Right cardiac atrium (tissue), 5 donors: ENCODE measurements at regions not wholly inside any gene's neighbourhood (a gene's known extent, or its start where the extent isn't known, plus 50 kb on each side); places are given as distances from the start of the nearest gene placed in this dataset.

Experiments used
- ATAC-seq, 2 donors: fragments of 200-7000 bp; cut with Tn5 transposase; one replicate each; pipeline versions ENCODE4 v1.8.0 to v1.9.1; 2020; ENCODE audit warnings: moderate library complexity in 2 of 2, mild to moderate bottlenecking in 1 of 2
- DNase-seq, 3 donors: peaks; one replicate each; pipeline ENCODE4 v3.0.0-alpha.2; 2020
- H3K27ac ChIP-seq: one replicate; pipeline ENCODE4 v1.5.1; 2013; ENCODE audit warnings: mild to moderate bottlenecking, low read length, control low read depth, moderate library complexity
- H3K27me3 ChIP-seq: one replicate; pipeline ENCODE4 v1.6.1; 2013; ENCODE audit not compliant: control insufficient read depth, insufficient read depth
- H3K4me1 ChIP-seq: one replicate; pipeline ENCODE4 v1.6.1; 2013; ENCODE audit warnings: low read length; ENCODE audit not compliant: control insufficient read depth, insufficient read depth
- H3K4me3 ChIP-seq: one replicate; pipeline ENCODE4 v1.5.1; 2013; ENCODE audit warnings: low read length, control low read depth
- H3K9me3 ChIP-seq: one replicate; pipeline ENCODE4 v1.6.1; 2013; ENCODE audit warnings: low read length; ENCODE audit not compliant: control insufficient read depth
- WGBS: extraction: QIAGEN DNeasy Blood & Tissue Kit; methylation state at CpG from one replicate; pipeline ENCODE4 v1.1.7; 2013; 5-methylcytosine and 5-hydroxymethylcytosine counted together
- intact Hi-C, 4 donors: fragments of 100-400 bp; cut with DNase I; formaldehyde crosslinking; loops; one replicate each; pipeline versions ENCODE4 v1.11.0 to v1.14.0; 2022 to 2023
- donor health status: healthy with polysubstance abuse.
- donor health status: DM: no; HTN: yes; CAD: no.
- donor health status: DM: no; HTN: no; CAD: no.
- donor health status: DM: no; HTN: yes; CAD: no; lungs with severe emphysema.
- donor health status: DM: yes; HTN: yes; CAD: no.

- intact Hi-C loops: no loop called here
- DNase-seq: no peak
- H3K9me3 ChIP-seq: no peaks in the 10 kb centered on the region
- H3K4me1 ChIP-seq: no peaks in the 10 kb centered on the region
- H3K27me3 ChIP-seq: no peaks in the 10 kb centered on the region
- H3K4me3 ChIP-seq: no peak overlapping the region
- WGBS: 92% methylated on average over 1 of the region's 1 CpG
- no peak overlapping the region for H3K27ac ChIP-seq
- no peak for ATAC-seq
These were observed 406.2 kb upstream of the CNTN4 start for GRCh38 chr3:1692428-1692827.

DNA sequence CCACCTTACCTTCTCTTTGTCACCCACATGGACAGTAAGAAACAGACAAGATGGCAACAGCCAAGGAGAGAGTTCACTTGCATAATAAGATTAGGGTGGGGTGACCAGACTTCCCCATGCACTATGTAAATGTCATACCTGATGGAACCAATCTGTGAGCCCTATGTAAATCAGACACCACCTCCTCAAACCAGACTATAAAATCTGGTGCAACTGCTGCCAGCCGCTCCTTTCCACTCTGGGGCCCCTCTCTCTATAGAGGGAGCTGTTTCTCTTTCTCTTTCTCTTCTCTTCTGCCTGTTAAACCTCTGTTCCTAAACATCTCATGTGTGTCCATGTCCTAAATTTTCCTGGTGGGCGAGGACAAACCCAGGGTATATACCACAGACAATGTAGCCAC is 405.5 kb upstream of the CNTN4 start:
- intact Hi-C loops: no loop called here
- Histone ChIP-seq H3K9me3 (no peaks in the 10 kb centered on the region), H3K4me3 (no peak overlapping the region), H3K27ac (no peak overlapping the region), H3K27me3 (no peaks in the 10 kb centered on the region), H3K4me1 (no peaks in the 10 kb centered on the region)
- 83% methylated on average over 2 of the region's 2 CpGs for WGBS
- ATAC-seq: no peak
- no peak for DNase-seq

GRCh38 chr3:1696669-1697275 is 401.9 kb upstream of the CNTN4 start:
- Histone ChIP-seq H3K27ac (no peak overlapping the region), H3K9me3 (no peaks in the 10 kb centered on the region), H3K27me3 (no peaks in the 10 kb centered on the region), H3K4me1 (no peaks in the 10 kb centered on the region), H3K4me3 (no peak overlapping the region)
- ATAC-seq (no peak), DNase-seq (no peak)
- WGBS: 46% methylated on average over 5 of the region's 5 CpGs
- intact Hi-C loops: no loop called here

GRCh38 chr3:1699361-1699920 is 399.2 kb upstream of the CNTN4 start:
- H3K4me3 ChIP-seq: no peak overlapping the region
- intact Hi-C loops: no loop called here
- peak in 1 of 2 donors; percentile 45 for ATAC-seq
- WGBS: 90% methylated on average over 17 of the region's 17 CpGs
- H3K9me3 ChIP-seq: no peaks in the 10 kb centered on the region
- H3K27me3 ChIP-seq: no peaks in the 10 kb centered on the region
- H3K4me1 ChIP-seq: no peaks in the 10 kb centered on the region
- no peak overlapping the region for H3K27ac ChIP-seq
- DNase-seq: no peak

DNA sequence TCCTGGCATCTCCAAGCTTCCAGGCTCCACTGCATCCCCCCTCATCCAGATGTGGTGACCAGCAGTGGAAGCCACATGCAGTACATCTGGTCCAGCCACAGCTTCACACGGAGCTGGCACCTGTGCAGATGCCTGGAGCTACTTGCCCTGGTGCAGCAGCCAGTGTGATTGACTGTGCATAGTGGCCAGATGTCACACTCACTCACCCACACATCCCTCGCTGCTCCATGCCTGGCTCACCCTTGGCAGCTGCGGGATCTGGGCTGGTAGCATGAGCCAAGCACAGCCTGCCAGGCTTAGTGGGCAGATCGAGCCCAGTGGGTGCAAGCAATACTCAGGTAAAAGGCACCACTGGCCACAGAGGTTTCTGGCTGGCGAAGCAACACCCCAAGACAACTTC is 398.0 kb upstream of the CNTN4 start:
- Histone ChIP-seq H3K4me3 (no peak overlapping the region), H3K27me3 (no peaks in the 10 kb centered on the region), H3K27ac (no peak overlapping the region), H3K4me1 (no peaks in the 10 kb centered on the region), H3K9me3 (no peaks in the 10 kb centered on the region)
- 81% methylated on average over 5 of the region's 5 CpGs for WGBS
- DNase-seq (no peak), ATAC-seq (no peak)
- intact Hi-C loops: no loop called here

GRCh38 chr3:1703169-1703568 is 395.5 kb upstream of the CNTN4 start:
- intact Hi-C loops: no loop called here
- Histone ChIP-seq H3K27me3 (no peaks in the 10 kb centered on the region), H3K9me3 (no peaks in the 10 kb centered on the region), H3K4me3 (no peak overlapping the region), H3K4me1 (no peaks in the 10 kb centered on the region), H3K27ac (no peak overlapping the region)
- 74% methylated on average over 1 of the region's 1 CpG for WGBS
- ATAC-seq (no peak), DNase-seq (no peak)

- no peak for ATAC-seq
- WGBS: 88% methylated on average over 11 of the region's 11 CpGs
- H3K4me1 ChIP-seq: no peaks in the 10 kb centered on the region
These were observed 388.0 kb upstream of the CNTN4 start for GRCh38 chr3:1710663-1711062.

GRCh38 chr3:1717524-1717923 is 381.1 kb upstream of the CNTN4 start:
- no peaks in the 10 kb centered on the region for H3K4me1 ChIP-seq
- DNase-seq: no peak
- H3K9me3 ChIP-seq: no peaks in the 10 kb centered on the region
- H3K27me3 ChIP-seq: no peaks in the 10 kb centered on the region
- intact Hi-C loops: no loop called here
- no peak overlapping the region for H3K27ac ChIP-seq
- no peak overlapping the region for H3K4me3 ChIP-seq
- no peak for ATAC-seq

More at GRCh38 chr3:1710663-1711062, 388.0 kb upstream of the CNTN4 start:
- Histone ChIP-seq H3K27me3 (no peaks in the 10 kb centered on the region), H3K4me3 (no peak overlapping the region), H3K27ac (no peak overlapping the region), H3K9me3 (peaks cover 2% of the 10 kb centered on the region)
- DNase-seq: peak in 1 of 3 donors; percentile 16
- intact Hi-C loops: no loop called here

DNA sequence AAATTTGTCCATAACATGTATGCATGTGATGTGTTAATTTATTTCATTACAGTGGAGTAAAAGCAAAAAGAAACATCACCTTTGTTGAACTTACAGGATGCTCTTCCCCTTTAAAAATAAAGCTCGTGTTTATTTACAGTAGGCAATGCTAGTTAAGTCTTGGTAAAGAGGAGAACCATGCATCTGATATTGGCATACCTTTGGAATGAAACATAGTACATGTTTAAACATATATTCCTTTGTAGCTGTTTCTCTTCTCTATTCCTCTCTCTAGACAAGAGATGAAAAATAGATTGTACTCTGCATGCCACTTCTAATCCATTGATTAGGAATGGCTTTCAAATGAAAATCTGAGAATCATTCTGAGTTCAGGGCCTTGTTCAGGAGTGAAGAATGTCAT is 374.9 kb upstream of the CNTN4 start:
- Histone ChIP-seq H3K9me3 (no peaks in the 10 kb centered on the region), H3K27ac (no peak overlapping the region), H3K4me3 (no peak overlapping the region), H3K27me3 (no peaks in the 10 kb centered on the region), H3K4me1 (no peaks in the 10 kb centered on the region)
- intact Hi-C loops: no loop called here
- DNase-seq (no peak), ATAC-seq (no peak)
- WGBS: 66% methylated on average over 1 of the region's 1 CpG

DNA sequence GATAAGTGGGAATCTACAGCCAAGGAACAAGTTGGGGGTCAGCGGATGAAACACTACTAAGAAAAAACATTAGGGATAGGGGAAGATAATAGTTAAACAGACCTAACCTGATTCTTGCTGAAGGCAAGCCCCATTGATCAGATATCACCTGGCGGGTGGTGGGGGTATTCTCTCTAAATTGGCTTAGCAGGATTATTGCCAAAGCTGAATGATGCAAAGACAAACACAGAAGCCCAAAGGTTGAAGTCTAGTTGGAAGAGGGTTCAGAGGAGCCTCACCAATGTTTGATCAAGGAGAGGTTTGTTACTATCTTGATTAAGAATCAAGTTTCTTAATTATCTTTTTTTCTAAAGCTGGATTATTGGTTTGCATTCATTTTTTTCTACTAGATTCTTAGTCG is 371.9 kb upstream of the CNTN4 start:
- no peaks in the 10 kb centered on the region for H3K4me1 ChIP-seq
- intact Hi-C loops: no loop called here
- WGBS: 81% methylated on average over 3 of the region's 3 CpGs
- no peaks in the 10 kb centered on the region for H3K27me3 ChIP-seq
- H3K4me3 ChIP-seq: no peak overlapping the region
- H3K27ac ChIP-seq: no peak overlapping the region
- no peak for DNase-seq
- H3K9me3 ChIP-seq: no peaks in the 10 kb centered on the region
- no peak for ATAC-seq

GRCh38 chr3:1727242-1727641 is 371.4 kb upstream of the CNTN4 start:
- intact Hi-C loops: no loop called here
- Histone ChIP-seq H3K9me3 (no peaks in the 10 kb centered on the region), H3K4me1 (no peaks in the 10 kb centered on the region), H3K4me3 (no peak overlapping the region), H3K27ac (no peak overlapping the region), H3K27me3 (no peaks in the 10 kb centered on the region)
- DNase-seq: no peak
- no peak for ATAC-seq
- WGBS: 87% methylated on average over 4 of the region's 4 CpGs

DNA sequence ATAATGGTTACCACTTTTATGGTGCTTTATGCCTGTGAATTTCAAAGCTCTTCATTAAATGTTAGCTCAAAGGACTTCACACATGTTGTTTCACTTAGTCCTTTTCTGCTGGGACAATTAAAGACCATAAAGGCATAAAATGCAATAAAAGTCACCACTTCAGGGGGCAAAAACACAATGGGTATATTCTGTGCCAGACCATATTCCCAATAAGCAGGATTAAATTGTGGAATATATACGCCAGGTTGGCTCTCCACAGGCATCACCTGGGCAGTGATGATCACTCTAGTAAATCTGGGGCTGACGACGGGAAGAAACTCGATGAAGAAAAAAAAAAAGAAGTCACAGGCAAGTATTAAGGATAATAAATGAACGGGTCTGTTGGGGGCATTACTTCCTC is 370.2 kb upstream of the CNTN4 start:
- 85% methylated on average over 5 of the region's 5 CpGs for WGBS
- no peak for ATAC-seq
- Histone ChIP-seq H3K4me1 (no peaks in the 10 kb centered on the region), H3K27me3 (no peaks in the 10 kb centered on the region), H3K9me3 (no peaks in the 10 kb centered on the region), H3K27ac (no peak overlapping the region), H3K4me3 (no peak overlapping the region)
- DNase-seq: no peak
- intact Hi-C loops: no loop called here
